ENCODE measurements at regions not wholly inside any gene's neighbourhood (a gene's known extent, or its start where the extent isn't known, plus 50 kb on each side); places are given as distances from the start of the nearest gene placed in this dataset.

DNA sequence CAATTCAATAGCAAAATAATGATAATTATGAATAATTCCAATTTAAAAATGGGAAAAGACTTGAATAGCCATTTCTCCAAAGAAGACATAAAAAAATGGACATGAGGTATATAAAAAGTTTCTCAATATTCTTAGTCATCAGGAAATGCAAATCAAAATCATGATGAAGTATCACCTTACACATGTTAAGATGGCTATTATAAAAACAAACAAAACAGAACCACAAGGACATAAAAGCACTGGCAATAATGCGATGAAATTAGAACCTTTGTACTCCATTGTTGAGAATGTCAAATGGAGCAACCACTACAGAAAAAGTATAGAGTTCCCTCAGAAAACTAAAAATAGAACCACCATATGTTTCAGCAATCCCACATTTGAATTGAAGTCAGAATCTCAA, 1186.1 kb downstream of the SLITRK5 start:
- DNase-seq (ENCODE audit: low read depth), result no peak

DNA sequence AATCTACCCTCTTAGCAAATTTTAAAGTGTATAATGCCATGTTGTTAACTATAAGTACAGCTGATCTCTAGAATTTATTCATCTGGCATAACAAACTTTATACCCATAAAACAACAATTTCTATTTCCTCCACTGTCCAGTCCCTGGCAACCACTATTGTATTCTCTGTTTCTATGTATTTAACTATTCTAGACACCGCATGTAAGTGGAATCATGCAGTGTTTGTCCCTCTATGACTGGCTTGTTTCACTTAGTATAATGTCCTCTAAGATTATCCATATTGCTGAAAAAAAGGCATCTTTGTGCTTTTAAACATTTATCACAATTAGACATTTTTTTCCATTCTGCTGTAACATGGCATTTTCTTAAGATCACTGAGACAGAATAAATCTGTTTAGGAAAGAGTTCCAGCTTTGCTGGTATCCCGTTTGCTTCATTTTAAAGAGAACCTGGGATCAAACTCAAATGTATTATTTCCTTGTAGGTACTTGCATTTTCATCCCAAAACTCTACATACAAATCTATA, 1191.0 kb downstream of the SLITRK5 start:
- DNase-seq (ENCODE audit: low read depth), result no peak

DNA sequence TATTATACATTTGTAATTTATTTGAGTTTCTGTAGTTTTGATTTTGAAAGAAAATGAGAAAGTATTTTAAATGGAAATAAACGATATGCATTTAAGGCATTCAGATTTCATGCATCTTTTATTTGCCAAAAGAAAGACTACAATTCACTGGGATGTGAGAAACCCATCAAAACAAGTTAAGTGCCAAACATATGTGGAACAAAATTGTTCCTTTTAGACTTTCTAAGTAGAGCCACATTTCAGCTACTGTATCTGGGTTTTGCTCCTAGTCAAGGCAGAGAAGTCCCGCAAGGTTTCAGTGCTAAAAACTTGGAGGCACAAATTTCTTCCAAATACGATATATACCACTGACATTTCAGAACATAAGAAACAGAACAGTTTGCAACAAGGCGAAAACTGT, 1191.9 kb downstream of the SLITRK5 start:
- DNase-seq (ENCODE audit: low read depth), result no peak

DNA sequence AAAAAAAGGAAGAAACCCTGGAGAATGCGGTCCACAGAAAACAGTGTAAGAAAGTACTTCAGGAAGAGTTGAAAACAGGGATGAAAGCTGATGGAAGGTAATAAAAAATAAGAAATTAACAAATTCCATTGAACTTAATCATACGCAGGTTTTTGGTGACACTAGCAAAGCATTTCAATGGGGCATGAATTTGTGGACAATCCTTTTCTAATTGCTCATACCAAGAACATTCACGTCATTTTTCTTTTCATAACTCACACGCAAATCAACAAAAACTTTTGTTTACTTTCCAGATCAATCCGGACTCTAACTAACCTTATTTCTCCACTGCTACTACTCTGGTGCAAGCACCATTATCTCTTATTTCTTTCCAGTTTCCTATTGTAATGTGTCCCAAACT, 1195.0 kb downstream of the SLITRK5 start:
- DNase-seq (ENCODE audit: low read depth), result no peak

DNA sequence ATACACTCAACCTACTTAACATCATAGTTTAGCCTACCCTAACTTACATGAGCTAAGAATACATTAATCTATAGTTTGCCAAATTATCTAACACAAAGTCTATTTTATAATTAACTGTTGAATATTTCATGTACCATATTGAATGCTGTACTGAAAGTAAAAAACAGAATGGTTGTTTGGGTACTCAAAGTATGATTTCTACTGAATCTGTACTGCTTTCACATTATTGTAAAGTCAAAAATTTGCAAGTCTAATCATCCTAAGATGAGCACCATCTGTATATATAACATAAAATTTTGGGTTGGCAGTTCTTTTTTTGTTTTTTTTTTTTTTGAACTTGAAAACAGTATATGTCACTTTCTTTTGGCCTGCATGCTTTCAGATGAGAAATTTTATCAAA, 1212.6 kb downstream of the SLITRK5 start:
- DNase-seq (ENCODE audit: low read depth), result no peak

DNA sequence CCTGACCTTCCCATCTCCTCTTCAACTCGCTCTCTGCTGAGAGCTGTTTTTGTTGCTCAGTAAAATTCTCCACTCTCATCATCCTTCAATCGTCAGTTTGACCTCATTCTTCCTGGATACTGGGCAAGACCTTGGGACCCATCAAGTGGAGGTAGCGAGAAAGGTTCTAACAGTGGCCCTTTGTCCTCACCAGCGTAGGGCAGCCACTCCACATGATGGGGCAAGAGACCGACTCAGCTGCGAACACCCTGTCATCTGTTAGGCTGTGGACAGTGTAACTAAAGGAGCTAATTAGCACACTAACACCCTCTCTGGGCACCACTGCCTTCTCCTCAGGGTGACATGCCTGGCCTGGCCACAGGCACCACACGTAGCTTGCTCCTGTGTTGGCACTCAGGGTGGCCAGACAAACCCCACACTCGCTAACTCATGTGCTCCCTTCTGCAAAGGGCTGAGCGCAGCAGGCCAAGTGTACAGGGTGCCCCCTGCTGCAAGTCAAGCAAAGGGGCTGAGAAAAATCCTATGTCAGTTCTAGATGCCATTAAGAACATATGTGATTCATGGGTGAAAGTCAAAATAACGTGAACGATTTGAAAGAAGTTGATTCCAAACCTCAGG, 1216.0 kb downstream of the SLITRK5 start:
- no peak for DNase-seq (ENCODE audit: low read depth)

DNA sequence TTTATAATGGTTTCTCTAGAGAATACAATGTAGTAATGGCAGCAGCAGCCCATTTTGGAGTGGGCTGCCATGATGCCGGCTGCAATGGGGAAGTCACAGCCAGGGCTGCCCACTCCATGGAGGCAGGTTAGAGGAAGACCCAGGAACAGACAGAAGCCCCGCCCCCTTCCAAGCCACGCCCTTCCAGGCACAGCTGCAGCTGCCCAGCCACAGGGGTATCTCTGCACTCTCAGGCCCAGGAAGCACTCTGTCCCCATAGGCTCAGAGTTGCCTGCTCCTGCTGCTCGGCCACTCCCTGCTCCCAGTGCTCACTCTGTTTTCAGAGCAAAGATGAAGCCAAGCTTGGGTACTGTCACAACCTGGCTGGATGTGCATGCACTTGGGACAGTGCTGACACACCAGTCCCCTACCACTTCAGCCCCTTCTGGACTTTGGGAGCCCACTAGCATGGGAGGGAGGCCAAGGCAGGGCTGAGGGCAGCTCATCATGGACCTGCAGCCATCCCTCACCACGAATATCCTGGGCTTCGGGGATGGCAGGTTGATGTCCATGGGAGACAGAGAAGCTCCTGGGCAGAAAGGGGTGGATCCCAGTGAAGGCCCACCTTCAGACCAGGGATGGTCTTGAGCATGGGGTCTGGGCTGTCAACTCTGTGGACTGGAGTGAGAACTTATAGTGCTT, 1224.2 kb downstream of the SLITRK5 start:
- DNase-seq (ENCODE audit: low read depth), result no peak

DNA sequence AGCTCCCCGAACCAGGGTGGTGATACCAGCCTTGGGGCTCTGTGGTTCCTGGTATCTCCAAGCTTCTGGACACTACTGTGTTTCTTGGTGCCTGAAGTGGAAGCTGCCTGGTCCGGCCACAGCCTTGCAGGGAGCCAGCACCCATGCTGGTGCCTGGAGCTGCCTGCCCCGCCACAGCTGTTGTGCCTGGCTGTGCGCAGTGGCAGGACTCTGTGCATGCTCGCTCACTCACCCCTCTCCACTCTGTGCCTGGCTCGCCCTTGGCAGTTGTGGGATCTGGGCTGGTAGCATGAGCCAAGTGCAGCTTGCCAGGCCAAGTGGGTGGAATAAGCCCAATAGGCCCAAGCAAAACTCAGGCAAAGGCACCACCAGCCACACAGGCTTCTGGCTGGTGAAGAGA, 1225.3 kb downstream of the SLITRK5 start:
- DNase-seq (ENCODE audit: low read depth), result no peak

DNA sequence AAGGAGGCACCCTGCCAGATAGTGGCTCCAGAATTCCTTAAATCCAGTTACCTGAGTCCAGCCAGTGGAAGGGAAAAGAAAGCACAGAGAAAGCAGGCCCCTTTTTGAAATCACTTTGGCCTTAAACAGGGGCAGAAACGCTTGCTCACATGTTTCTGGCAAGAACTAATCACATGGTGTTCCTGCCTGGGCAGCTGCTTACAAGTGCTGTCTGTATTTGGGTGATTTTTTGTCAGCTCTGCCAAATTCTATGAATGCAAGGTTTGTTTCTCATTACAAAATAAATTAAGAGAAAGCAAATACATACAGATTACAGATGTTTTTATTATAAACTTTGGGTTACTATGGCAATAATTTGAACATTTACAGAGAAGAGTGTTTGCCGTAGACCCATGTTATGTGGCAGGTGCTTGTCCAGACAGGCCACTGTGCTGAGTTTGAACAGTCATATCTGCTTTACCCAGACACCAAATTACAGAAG, 1237.8 kb downstream of the SLITRK5 start:
- no peak for DNase-seq (ENCODE audit: low read depth)

DNA sequence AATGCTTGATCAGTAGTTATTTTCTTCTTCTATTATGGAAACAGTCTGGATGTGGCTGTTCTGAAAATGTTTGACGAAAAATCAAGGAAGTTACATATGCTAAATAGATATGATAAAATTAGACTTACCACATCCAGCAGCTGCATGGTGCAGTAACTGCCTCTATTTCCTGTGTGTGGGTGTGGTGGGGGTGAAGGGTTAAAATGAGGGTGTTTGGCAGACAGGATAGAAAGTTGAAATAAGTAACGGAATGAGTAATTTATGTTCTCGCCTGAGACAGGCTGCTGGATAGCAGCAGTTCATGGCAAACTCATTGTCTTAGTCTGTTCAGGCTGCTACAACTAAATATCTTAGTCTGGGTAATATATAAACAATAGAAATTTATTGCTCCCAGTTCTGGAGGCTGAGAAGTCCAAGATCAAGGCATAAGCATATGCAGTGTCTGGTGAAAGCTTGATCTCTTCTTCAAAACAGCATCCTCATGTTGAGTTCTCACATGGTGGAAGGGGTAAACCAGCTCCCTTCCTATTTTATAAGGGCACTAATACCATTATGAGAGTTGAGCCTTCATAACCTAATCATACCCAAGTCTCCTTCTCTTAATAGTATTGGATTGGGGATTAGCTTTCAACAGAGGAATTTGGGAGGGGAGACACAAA, 1248.9 kb downstream of the SLITRK5 start:
- DNase-seq (ENCODE audit: low read depth), result no peak

DNA sequence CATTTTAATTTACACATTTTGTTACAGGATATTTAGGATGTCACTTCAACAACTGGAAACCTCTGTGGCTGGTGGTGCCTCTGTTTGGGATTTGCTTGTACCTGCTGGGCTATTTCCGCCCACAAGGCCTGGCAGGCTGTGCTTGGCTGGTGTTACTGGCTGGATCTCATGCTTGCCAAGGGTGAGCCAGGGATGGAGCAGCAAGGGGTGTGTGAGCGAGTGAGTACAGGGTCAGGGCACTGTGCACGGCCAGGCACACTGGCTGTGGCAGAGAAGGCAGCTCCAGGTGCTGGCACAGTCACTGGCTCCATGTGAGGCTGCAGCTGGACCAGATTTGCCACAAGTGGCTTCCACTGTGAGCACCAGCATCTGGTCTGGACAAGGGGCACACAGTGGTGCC, 1254.8 kb downstream of the SLITRK5 start:
- no peak for DNase-seq (ENCODE audit: low read depth)

DNA sequence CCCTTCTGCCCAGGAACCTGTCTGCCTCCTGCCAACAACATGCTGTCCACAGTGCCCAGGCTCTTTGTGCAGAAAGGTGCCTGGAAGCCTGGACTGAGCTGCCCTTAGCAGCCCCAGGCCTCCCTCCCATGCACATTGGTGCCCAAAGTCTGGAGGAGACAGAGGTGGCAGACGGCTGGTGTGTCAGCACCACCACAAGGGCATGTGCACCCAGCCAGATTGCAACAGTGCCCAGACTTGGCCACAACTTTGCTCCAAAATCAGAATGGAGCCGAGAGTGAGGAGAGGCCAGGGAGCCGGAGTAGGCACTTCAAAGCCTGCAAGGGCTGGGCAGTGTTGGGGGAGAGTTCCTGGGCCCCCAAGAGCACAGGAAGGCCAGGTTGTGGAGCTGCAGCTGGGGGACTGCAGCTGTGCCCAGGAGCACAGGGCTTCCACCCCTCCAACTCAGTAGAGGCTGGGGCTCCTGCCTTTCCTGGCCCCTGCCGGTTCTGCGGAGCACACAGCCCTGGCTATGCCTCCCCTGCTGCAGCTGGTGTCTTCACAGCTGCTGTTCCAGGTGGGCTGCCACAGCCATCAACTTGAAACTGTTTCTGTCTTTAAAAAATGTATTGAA, 1255.8 kb downstream of the SLITRK5 start:
- DNase-seq (ENCODE audit: low read depth), result no peak

DNA sequence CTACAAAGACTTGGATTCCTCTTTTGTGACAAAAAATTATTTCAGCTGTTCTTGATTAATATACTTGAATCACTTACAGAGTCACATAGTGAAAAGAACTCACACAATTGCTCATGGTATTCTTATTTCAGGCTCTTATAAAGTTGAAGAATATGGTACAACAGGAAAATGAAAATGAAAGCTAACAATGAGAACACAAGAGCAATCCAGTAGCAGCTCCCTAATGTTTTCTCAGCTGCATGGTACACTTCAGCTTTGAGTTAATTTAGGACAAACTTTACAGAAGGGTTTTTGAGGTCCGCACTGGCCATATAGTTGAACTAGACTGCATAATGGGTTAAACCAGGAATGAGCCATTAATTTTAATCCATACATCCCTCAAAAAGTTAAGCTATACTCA, 1261.8 kb downstream of the SLITRK5 start:
- DNase-seq (ENCODE audit: low read depth), result no peak

DNA sequence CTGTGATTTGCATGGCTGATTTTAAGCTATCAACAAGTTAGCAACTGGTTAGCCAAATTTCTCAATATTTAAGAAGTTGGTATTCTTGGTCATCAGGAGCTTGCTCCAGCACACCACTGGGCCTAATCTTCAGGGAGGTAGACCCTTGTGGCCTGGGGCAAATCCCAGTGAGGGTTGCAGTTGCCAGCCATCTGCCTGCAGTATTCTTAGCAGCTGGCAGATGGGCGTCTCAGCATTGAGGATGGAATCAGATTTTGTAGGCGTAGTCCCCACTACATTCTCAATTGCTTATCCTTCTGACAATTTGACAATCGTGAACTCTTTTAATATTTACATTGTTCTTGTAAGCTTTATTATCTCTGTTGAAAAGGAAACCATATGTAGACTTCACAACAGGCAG, 1266.2 kb downstream of the SLITRK5 start:
- DNase-seq (ENCODE audit: low read depth), result no peak

DNA sequence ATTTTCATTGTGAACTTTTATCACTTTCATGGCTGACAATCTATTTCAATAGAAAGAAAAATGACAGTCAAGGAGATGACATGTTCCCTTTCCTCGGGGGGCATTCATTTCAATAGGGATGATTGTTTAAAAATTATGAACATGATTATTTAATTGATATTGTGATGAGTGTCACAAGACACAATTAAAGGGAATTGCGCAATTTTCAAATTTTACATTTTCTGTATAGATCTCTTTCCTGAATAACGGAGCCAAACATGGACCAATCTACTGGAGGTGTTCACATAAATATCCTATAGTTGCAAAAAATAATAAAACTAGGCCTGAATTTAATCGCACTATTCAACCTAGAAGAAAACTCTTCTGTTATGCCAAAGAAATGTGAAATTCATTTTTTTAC, 1274.6 kb downstream of the SLITRK5 start:
- DNase-seq (ENCODE audit: low read depth), result no peak

DNA sequence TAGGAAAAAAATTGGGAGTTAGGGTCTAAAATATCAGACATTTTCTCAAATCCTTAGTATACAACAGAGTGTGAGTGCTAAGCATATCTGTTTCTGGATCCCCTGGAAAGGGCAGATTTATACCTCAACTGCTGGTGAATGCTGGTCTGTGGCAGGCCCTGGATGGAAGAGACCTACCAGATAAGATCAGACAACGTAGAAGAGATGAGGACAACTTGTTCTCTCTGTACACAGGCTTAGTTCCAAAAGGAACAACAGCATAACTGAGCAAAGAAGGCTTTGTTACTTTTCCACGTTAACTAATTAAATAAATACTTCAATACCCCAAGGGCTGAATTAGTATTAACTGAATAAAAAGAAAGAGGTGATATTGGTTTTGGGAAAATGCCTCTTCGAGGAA, 1277.3 kb downstream of the SLITRK5 start:
- no peak for DNase-seq (ENCODE audit: low read depth)

DNA sequence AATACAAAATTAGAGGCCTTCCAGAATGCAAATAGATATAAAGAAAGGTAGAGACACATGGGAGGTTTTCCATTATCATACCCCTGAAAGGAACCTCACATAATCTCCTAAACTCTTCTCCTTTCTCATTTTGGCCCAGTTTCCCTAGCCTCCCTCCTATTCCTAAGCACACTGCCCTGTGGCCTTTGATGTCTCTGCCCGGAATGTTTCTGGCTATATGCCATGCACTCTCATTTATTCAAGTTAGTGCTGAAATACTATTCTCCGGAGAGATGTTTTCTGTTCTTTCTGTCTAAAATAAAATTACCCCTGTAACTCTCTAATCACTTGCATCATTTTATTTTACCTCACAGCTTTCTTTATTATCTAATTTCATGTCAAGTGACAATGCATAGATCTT, 1287.7 kb downstream of the SLITRK5 start:
- DNase-seq (ENCODE audit: low read depth), result no peak

DNA sequence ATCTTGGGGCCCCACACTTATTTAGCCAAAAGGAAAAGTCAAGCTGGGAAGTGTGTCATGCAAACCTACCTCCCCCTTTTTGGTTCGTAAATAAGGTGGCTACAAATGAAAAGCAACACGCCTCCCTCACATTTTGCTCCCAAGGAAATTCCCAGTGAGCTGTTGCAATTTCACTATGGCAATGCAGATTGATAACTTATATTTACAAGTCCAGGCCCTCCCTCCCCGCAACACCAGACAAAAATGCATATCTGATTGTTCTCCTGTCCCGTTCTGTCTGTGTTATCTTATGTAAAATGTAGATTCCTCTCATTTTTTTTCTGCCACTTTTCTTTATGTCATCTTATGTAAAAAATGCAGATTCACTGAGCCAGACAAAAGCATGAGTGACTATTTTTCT, 1305.3 kb downstream of the SLITRK5 start:
- no peak for DNase-seq (ENCODE audit: low read depth)

DNA sequence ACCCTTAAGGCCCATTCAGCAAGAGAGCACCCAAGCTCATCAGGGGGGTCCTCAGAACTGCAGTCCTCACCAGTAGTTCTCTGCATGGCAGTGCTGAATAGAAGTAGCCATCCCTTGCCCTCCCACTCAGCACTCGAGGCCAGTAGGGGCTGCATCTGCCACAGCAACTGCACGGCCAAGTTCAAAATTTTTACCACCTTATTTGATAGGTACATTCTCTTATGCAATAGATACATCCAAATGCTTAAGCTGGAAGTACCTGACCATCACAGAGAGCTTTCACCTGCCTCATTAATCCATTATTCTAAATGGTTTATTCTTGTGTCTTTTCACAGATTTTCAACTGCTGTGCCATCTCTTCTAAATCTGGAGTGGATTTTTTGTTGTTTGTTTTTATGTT, 1307.4 kb downstream of the SLITRK5 start:
- DNase-seq (ENCODE audit: low read depth), result no peak

DNA sequence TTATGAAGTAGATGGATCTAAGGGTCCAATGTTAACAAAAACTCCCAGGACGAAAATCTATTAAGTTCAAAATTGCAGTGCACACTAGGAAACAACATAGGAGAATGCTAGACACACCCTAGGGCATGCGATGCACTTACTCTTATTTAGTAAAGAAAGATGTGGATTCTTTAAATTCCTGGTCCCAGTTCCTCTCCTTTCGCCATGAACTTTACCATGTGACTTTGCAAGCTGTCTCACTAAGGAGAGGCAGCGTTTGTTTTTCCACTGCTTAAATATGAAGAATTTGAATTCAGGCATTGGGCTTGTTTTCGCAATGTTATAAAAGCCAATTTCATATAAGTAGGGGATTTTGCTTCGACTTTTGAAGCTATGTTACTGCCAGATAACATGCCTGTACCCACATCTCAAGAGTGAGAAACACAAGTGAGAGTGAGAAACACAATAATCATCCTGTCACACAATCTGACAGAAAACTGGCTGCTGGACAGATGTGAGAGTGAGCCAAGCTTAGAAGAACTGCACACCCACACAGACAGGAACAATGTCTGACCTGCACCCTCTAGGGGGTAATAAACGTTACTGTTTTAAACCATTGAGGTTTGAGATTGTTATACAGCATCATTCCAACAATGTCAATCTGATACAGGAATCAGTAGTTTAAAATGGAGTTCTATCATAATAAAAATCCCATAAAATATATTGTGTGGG, 1308.4 kb downstream of the SLITRK5 start:
- no peak for DNase-seq (ENCODE audit: low read depth)

DNA sequence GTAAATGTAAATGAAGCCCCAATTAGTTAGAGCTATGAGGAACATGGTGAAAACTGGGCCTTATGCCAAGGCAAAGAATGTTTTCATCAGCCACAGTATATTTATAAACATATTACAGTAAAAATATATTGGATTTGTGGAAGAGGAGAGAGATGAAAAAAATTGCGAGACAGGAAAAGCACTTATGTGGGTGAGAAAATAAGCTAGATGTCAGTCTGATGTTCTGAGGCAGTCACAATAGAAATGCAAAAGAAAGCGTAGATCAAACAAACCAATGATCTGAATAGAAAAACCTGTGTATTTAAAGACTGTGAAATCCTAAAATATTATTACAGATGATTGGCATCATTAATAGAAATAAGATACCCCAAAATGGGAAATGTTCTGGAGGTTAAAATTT, 1332.5 kb downstream of the SLITRK5 start:
- no peak for DNase-seq (ENCODE audit: low read depth)

DNA sequence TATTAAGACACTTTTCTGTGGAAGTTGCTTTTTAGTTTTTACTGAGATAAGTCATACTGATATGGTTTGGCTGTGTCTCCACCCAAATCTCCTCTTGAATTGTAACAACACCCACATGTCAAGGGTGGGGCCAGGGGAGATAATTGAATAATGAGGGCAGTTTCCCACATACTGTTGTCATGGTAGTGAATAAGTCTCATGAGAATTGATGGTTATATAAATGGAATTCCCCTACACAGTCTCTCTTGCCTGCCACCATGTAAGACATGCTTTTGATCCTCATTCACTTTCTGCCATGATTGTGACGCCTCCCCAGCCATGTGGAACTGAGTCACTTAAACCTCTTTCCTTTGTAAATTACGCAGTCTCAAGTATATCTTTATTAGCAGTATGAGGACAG, 1340.4 kb downstream of the SLITRK5 start:
- DNase-seq (ENCODE audit: low read depth), result no peak
